ENCODE measurements at regions not wholly inside any gene's neighbourhood (a gene's known extent, or its start where the extent isn't known, plus 50 kb on each side); places are given as distances from the start of the nearest gene placed in this dataset.

DNA sequence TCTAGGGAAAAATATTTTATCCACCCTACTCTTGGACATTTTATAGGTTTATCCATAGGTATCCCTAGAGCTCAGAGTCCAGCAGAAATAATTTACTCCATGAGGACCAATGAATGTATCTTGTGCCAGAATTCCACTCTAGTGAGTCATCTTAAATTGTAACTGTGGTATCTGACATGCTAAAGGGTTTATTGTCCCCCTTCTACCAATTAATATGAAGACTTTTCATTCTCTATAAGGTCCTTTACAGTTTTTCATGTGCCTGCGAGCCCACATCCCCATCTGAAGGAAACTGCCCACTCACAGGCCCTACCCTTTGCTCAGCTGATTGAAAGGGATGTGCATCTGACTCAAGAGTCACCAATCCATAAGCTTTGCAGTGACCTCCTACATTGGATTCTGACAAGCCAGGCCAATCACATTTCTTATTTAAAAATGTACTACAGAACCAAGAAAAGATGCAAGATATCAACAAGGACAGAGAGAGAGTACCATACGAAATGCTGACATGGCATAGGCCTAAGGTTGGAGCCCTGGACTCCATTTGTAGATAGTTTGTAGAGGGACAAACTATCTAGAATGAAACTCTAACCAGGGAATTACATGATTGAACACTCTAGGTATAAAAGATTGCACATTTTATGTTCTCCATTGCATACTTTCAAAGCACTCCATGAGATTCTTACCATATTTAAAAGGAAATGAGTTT is 93.4 kb upstream of the DEFB112 start:
- TF ChIP-seq, protein P1, sequence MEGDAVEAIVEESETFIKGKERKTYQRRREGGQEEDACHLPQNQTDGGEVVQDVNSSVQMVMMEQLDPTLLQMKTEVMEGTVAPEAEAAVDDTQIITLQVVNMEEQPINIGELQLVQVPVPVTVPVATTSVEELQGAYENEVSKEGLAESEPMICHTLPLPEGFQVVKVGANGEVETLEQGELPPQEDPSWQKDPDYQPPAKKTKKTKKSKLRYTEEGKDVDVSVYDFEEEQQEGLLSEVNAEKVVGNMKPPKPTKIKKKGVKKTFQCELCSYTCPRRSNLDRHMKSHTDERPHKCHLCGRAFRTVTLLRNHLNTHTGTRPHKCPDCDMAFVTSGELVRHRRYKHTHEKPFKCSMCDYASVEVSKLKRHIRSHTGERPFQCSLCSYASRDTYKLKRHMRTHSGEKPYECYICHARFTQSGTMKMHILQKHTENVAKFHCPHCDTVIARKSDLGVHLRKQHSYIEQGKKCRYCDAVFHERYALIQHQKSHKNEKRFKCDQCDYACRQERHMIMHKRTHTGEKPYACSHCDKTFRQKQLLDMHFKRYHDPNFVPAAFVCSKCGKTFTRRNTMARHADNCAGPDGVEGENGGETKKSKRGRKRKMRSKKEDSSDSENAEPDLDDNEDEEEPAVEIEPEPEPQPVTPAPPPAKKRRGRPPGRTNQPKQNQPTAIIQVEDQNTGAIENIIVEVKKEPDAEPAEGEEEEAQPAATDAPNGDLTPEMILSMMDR (IDR thresholded peaks at IDR 0.05) = no peak
- no peak for TF ChIP-seq POLR2A (IDR thresholded peaks at IDR 0.05)

All from body of pancreas (tissue), 4 donors.